ENCODE measurements at regions not wholly inside any gene's neighbourhood (a gene's known extent, or its start where the extent isn't known, plus 50 kb on each side); places are given as distances from the start of the nearest gene placed in this dataset.

DNA sequence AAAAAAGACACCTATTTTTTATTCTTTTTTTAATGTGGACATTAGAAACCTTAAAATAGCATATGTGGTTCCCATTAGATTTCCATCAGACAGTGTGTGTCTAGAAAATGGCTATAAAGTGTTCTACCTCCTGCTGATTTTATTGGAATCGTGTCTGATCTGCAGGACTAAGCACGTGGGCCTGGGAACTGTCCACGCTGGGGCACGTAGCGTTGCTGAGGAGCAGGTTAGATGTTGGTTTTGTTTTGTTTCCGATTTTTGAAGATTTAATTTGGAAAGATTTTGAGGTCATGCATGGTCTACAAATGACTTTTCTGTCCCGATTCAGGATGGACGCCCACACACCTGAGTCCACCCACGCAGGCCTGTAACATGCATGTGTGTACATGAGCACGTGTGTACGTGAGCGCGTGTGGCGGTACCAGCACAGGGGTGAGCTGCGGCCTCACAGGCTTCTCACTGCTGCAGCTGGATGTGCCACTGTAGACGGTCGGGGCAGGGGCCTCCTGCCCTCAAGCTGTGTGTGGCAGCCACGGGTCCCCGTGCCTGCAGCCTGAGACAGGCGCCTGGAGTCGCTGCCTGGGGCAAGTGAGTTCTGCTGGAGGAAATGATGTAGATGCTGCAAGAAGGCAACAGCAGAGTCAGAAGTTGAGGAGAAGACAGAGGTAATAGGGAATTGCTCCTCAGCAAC is 99.7 kb upstream of the CTDP1 start:
- H3K4me3 ChIP-seq: no peak overlapping the region
- DNase-seq (ENCODE audit: extremely low spot score in 2 of 2): no peak
- H3K27me3 ChIP-seq: no peaks in the 10 kb centered on the region
- TF ChIP-seq, protein P1, sequence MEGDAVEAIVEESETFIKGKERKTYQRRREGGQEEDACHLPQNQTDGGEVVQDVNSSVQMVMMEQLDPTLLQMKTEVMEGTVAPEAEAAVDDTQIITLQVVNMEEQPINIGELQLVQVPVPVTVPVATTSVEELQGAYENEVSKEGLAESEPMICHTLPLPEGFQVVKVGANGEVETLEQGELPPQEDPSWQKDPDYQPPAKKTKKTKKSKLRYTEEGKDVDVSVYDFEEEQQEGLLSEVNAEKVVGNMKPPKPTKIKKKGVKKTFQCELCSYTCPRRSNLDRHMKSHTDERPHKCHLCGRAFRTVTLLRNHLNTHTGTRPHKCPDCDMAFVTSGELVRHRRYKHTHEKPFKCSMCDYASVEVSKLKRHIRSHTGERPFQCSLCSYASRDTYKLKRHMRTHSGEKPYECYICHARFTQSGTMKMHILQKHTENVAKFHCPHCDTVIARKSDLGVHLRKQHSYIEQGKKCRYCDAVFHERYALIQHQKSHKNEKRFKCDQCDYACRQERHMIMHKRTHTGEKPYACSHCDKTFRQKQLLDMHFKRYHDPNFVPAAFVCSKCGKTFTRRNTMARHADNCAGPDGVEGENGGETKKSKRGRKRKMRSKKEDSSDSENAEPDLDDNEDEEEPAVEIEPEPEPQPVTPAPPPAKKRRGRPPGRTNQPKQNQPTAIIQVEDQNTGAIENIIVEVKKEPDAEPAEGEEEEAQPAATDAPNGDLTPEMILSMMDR (IDR thresholded peaks at IDR 0.05): no peak
- TF ChIP-seq POLR2A (IDR thresholded peaks at IDR 0.05): no peak
- TF ChIP-seq POLR2AphosphoS5 (IDR thresholded peaks at IDR 0.05; ENCODE audit: insufficient read depth in 1 of 2, low read depth in 1 of 2): no peak
- no peaks in the 10 kb centered on the region for H3K9me3 ChIP-seq
- intact Hi-C loops (cut with DNase I): no loop called here
- H3K27ac ChIP-seq: no peak overlapping the region
- H3K4me1 ChIP-seq: peaks cover 33% of the 10 kb centered on the region
- no peaks in the 10 kb centered on the region for H3K36me3 ChIP-seq

DNA sequence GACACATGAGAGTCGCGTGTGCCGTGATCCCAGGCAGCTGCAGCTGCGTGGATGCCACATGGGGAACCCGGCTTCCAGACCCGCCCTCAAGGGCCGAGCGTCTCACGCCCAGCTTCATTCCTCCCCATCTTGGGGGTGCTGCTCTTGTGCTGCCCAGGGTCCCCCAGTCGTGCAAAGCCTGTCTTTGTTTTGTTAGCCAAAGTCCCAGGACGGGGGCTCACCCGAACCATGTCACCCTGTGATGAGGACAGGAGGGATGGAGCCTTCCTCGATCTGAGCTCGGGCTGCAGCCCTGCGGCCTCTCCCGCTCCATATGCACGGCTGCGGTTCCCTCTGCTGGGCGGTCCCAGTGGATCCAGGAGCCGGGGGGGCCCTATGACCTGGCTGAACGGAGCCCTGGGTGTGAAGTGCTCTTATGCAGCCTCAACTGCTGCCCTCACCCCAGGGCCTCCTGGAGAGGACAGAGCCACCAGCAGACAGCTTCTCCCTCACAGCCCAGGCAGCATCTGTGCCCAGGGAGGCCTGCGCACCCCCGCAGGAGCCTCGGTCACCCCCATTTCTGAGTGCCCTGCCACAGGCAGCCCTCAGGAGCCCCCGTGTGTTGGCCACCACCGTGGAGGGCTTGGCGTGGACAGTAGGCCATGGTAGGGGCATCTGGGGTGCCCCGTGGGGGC is 99.0 kb upstream of the CTDP1 start:
- no peaks in the 10 kb centered on the region for H3K27me3 ChIP-seq
- intact Hi-C loops (cut with DNase I): no loop called here
- no peak for DNase-seq (ENCODE audit: extremely low spot score in 2 of 2)
- H3K36me3 ChIP-seq: no peaks in the 10 kb centered on the region
- no peak overlapping the region for H3K27ac ChIP-seq
- H3K9me3 ChIP-seq: no peaks in the 10 kb centered on the region
- no peak overlapping the region for H3K4me3 ChIP-seq
- peaks cover 29% of the 10 kb centered on the region for H3K4me1 ChIP-seq
- TF ChIP-seq POLR2A (IDR thresholded peaks at IDR 0.05): no peak
- TF ChIP-seq POLR2AphosphoS5 (IDR thresholded peaks at IDR 0.05; ENCODE audit: insufficient read depth in 1 of 2, low read depth in 1 of 2): no peak
- TF ChIP-seq, protein P1 (IDR thresholded peaks at IDR 0.05): no peak

DNA sequence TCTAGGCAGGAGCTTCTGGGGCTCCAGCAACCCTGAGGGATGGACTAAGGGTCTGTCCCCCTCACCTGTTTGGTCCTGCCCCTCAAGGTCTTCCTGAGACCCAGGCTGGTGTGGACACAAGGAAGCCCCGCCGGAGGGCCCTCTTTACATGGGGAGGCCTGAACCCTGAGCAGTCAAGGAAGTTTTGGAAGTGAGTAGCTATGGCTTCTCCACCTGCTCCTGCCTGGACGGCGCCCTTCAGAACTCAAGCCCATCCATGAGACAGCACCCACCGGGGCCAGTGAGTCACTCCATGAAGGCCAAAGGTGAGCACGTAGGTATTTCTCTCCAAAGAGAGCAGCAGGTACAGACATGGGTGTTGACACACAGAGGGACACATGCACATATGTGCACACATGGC is 98.2 kb upstream of the CTDP1 start:
- no peaks in the 10 kb centered on the region for H3K27me3 ChIP-seq
- DNase-seq (ENCODE audit: extremely low spot score in 2 of 2): no peak
- H3K9me3 ChIP-seq: no peaks in the 10 kb centered on the region
- no peak overlapping the region for H3K4me3 ChIP-seq
- H3K27ac ChIP-seq: no peak overlapping the region
- TF ChIP-seq, protein P1 (IDR thresholded peaks at IDR 0.05): no peak
- no peak for TF ChIP-seq POLR2A (IDR thresholded peaks at IDR 0.05)
- TF ChIP-seq POLR2AphosphoS5 (IDR thresholded peaks at IDR 0.05; ENCODE audit: insufficient read depth in 1 of 2, low read depth in 1 of 2): no peak
- H3K36me3 ChIP-seq: no peaks in the 10 kb centered on the region
- H3K4me1 ChIP-seq: peaks cover 21% of the 10 kb centered on the region
- intact Hi-C loops (cut with DNase I): no loop called here

DNA sequence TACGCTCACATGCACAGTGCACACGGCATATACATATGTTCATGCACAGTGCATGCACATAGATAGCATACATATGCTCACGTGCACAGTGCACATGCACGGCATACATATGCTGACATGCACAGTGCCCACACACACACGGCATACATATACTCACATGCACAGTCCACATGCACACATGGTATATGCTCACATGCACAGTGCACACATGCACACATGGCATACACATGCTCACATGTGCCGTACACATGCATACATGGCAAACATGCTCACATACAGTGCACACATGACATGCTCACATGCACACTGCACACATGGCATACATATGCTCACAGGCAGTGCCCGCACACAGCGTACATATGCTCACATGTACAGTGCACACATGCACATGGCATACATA is 97.7 kb upstream of the CTDP1 start:
- H3K4me3 ChIP-seq: no peak overlapping the region
- TF ChIP-seq POLR2A (IDR thresholded peaks at IDR 0.05) (no peak), POLR2AphosphoS5 (IDR thresholded peaks at IDR 0.05; ENCODE audit: insufficient read depth in 1 of 2, low read depth in 1 of 2) (no peak)
- TF ChIP-seq, protein P1 (IDR thresholded peaks at IDR 0.05): no peak
- peaks cover 16% of the 10 kb centered on the region for H3K4me1 ChIP-seq
- H3K27ac ChIP-seq: no peak overlapping the region
- H3K27me3 ChIP-seq: no peaks in the 10 kb centered on the region
- H3K36me3 ChIP-seq: no peaks in the 10 kb centered on the region
- no peak for DNase-seq (ENCODE audit: extremely low spot score in 2 of 2)
- no peaks in the 10 kb centered on the region for H3K9me3 ChIP-seq
- intact Hi-C loops (cut with DNase I): no loop called here

DNA sequence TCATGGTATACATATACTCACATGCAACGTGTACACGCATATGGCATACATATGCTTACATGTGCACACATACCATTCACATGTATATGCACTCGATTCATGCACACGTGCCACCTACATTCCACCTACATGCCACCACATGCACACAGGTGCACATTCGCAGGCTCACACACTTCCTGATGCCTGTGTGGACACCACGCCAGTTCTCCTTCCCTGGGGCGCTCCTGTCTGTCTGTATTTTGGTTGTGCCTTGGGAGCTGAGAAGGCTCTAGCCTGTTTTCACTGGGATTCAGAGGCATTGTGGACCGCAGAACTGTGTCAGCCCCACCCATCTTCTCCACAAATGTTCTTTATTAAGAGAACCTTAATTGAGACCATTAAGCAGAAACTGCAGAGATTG is 96.6 kb upstream of the CTDP1 start:
- H3K4me1 ChIP-seq: peaks cover 14% of the 10 kb centered on the region
- no peak for DNase-seq (ENCODE audit: extremely low spot score in 2 of 2)
- intact Hi-C loops (cut with DNase I): no loop called here
- H3K36me3 ChIP-seq: no peaks in the 10 kb centered on the region
- no peak overlapping the region for H3K4me3 ChIP-seq
- TF ChIP-seq POLR2AphosphoS5 (IDR thresholded peaks at IDR 0.05; ENCODE audit: insufficient read depth in 1 of 2, low read depth in 1 of 2): no peak
- TF ChIP-seq POLR2A (IDR thresholded peaks at IDR 0.05): no peak
- TF ChIP-seq, protein P1 (IDR thresholded peaks at IDR 0.05): no peak
- H3K27ac ChIP-seq: no peak overlapping the region
- H3K27me3 ChIP-seq: no peaks in the 10 kb centered on the region
- H3K9me3 ChIP-seq: no peaks in the 10 kb centered on the region

Measured in vagina (tissue), 2 donors.